ENCODE measurements at regions not wholly inside any gene's neighbourhood (a gene's known extent, or its start where the extent isn't known, plus 50 kb on each side); places are given as distances from the start of the nearest gene placed in this dataset.

GRCh38 chr1:218967254-218967653 lies 206.4 kb upstream of the LYPLAL1 start:
- H3K4me1 ChIP-seq (ENCODE audit: insufficient read depth, low read length), result no peaks in the 10 kb centered on the region
- ChIA-PET POLR2A (no interaction called here), CTCF (ENCODE audit: low intra/inter-chr PET ratio, low total read pairs) (no interaction called here)
- 30% methylated on average over 2 of the region's 2 CpGs for WGBS (ENCODE audit: low lambda C conversion rate)
- intact Hi-C loops (cut with micrococcal nuclease; ENCODE audit: unreplicated experiment) (no loop called here), in situ Hi-C loops (cut with HindIII; ENCODE audit: extremely low pct_ligation_motif_present, low pct_unique_long_range_greater_than_20kb) (no loop called here)
- no peak for FAIRE-seq
- H3K4me2 ChIP-seq (ENCODE audit: low read depth, low read length), result no peak overlapping the region
- H3K27me3 ChIP-seq (ENCODE audit: control insufficient read depth in 1 of 2, insufficient read depth in 2 of 2, low read length in 2 of 2), result no peaks in the 10 kb centered on the region
- no peak for ATAC-seq
- BruUV-seq (replicated peaks), result no TSS peak
- H3K36me3 ChIP-seq (replicated peaks in 1 of 2; ENCODE audit: control insufficient read depth in 1 of 2, insufficient read depth in 2 of 2, low read length in 2 of 2), result no peaks in the 10 kb centered on the region
- TF ChIP-seq ZBTB1 (CRISPR knock-in tag; IDR thresholded peaks at IDR 0.05; ENCODE audit: borderline replicate concordance), result no peak
- TF ChIP-seq PHF8 (CRISPR knock-in tag; IDR thresholded peaks at IDR 0.05), result no peak
- TF ChIP-seq ZNF331 (CRISPR knock-in tag; IDR thresholded peaks at IDR 0.05), result peak; percentile 74
- TF ChIP-seq, protein P1, sequence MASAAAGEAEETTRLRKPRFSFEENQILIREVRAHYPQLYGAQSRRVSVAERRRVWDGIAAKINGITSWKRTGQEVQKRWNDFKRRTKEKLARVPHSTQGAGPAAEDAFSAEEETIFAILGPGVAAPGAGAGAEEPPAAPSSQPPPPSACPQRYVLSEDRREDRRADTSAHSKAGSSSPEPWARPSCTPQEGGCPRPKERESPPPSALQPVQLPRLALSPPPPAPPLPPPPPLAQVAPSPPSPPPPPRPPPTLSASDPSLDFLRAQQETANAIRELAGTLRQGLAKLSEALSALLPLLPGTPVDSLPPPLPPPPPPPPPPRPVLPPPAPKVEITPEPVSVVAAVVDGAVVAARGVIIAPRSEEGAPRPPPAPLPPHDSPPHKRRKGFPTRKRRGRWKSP (CRISPR knock-in tag; IDR thresholded peaks at IDR 0.05), result no peak
- no peak for TF ChIP-seq MLLT10 (CRISPR knock-in tag; IDR thresholded peaks at IDR 0.05)
- no peak for TF ChIP-seq MNT (IDR thresholded peaks at IDR 0.05)
- H4K20me1 ChIP-seq (ENCODE audit: insufficient read depth, low read length), result no peaks in the 10 kb centered on the region
- no peak overlapping the region for H3K27ac ChIP-seq (ENCODE audit: extremely low read length, insufficient read depth, low read length)
- no peaks in the 10 kb centered on the region for H3K79me2 ChIP-seq (ENCODE audit: insufficient read depth, low read length)
- no peak overlapping the region for H2AFZ ChIP-seq (ENCODE audit: low read length)
- peaks cover 4% of the 10 kb centered on the region; the same call in 1 of the 2 replicates for H3K9me3 ChIP-seq (ENCODE audit: low read length)
- H3K9ac ChIP-seq (ENCODE audit: insufficient read depth, low read depth, low read length), result no peak overlapping the region
- no peak for DNase-seq (ENCODE audit: low spot score)
- no peak overlapping the region for H3K4me3 ChIP-seq (replicated peaks in 1 of 3; ENCODE audit: insufficient read depth in 1 of 3, low read depth in 2 of 3, low read length in 3 of 3)

DNA sequence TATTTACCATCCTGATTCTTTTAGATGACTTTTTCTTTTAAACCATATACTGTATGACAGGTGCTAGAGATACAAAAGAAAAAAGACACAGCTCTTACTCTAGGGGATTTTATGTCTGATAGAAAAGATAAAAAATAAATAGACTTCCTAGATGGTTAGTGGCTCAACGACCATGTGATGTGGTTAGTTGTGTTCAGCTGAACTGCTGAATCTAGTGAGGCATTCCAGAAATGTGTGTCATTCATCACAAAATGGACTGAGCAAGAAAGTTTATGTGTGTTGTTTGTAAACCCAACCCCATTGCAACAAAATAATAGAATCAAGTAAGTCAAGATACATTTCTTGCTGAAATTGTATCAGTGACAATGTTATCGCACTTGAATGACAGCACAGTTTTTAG lies 205.8 kb upstream of the LYPLAL1 start:
- WGBS (ENCODE audit: low lambda C conversion rate), result 2% methylated on average over 2 of the region's 2 CpGs
- TF ChIP-seq ELF4 (CRISPR knock-in tag; IDR thresholded peaks at IDR 0.05; ENCODE audit: borderline replicate concordance), result no peak
- TF ChIP-seq RERE (CRISPR knock-in tag; IDR thresholded peaks at IDR 0.05; ENCODE audit: low read depth), result no peak
- no peak for TF ChIP-seq ZNF296 (CRISPR knock-in tag; conservative IDR thresholded peaks at IDR 0.05)
- TF ChIP-seq NAIF1 (CRISPR knock-in tag; IDR thresholded peaks at IDR 0.05; ENCODE audit: borderline replicate concordance), result no peak
- Histone ChIP-seq H3K4me3 (replicated peaks in 1 of 3; ENCODE audit: insufficient read depth in 1 of 3, low read depth in 2 of 3, low read length in 3 of 3) (no peak overlapping the region), H3K36me3 (replicated peaks in 1 of 2; ENCODE audit: control insufficient read depth in 1 of 2, insufficient read depth in 2 of 2, low read length in 2 of 2) (no peaks in the 10 kb centered on the region), H3K27me3 (ENCODE audit: control insufficient read depth in 1 of 2, insufficient read depth in 2 of 2, low read length in 2 of 2) (no peaks in the 10 kb centered on the region), H3K27ac (ENCODE audit: extremely low read length, insufficient read depth, low read length) (no peak overlapping the region), H2AFZ (ENCODE audit: low read length) (no peak overlapping the region), H3K79me2 (ENCODE audit: insufficient read depth, low read length) (no peaks in the 10 kb centered on the region), H3K9me3 (ENCODE audit: low read length) (peaks cover 4% of the 10 kb centered on the region; the same call in 1 of the 2 replicates), H4K20me1 (ENCODE audit: insufficient read depth, low read length) (no peaks in the 10 kb centered on the region), H3K4me1 (ENCODE audit: insufficient read depth, low read length) (no peaks in the 10 kb centered on the region), H3K4me2 (ENCODE audit: low read depth, low read length) (no peak overlapping the region), H3K9ac (ENCODE audit: insufficient read depth, low read depth, low read length) (no peak overlapping the region)
- ChIA-PET CTCF (ENCODE audit: low intra/inter-chr PET ratio, low total read pairs) (no interaction called here), POLR2A (no interaction called here)
- DNase-seq (ENCODE audit: low spot score) (no peak), ATAC-seq (no peak), FAIRE-seq (no peak)
- in situ Hi-C loops (cut with HindIII; ENCODE audit: extremely low pct_ligation_motif_present, low pct_unique_long_range_greater_than_20kb) (no loop called here), intact Hi-C loops (cut with micrococcal nuclease; ENCODE audit: unreplicated experiment) (no loop called here)
- no TSS peak for BruUV-seq (replicated peaks)

Measured in HepG2 (cell line).